HepG2 (cell line): ENCODE measurements at regions not wholly inside any gene's neighbourhood (a gene's known extent, or its start where the extent isn't known, plus 50 kb on each side); places are given as distances from the start of the nearest gene placed in this dataset.

Source experiments
- ATAC-seq: fragments of 200-7000 bp; cut with Tn5 transposase; 3 replicates; pipeline ENCODE4 v1.9.1; 2020; ENCODE audit warnings: mild to moderate bottlenecking, moderate library complexity
- BruUV-seq: library from RNA; stranded (reverse); fragments of 400-500 nt; replicated peaks from 2 replicates; lab custom pipeline; 2021; lab: Mats Ljungman, UMichigan
- CTCF ChIA-PET: fragments of 300-600 bp; formaldehyde crosslinking; extraction: SDS; loops from one replicate; lab custom pipeline; 2021; ENCODE audit warnings: low total read pairs, inconsistent platforms, low intra/inter-chr PET ratio; lab: Yijun Ruan, JAX
- POLR2A ChIA-PET: fragments of 350-600 bp; sonication (Branson Sonifier 250); formaldehyde crosslinking; loops from one replicate; lab custom pipeline; 2020; ENCODE audit warnings: antibody characterized with exemption, inconsistent platforms; lab: Yijun Ruan, JAX
- DNase-seq: peaks from one replicate; pipeline ENCODE4 v3.0.0-alpha.2; 2015; ENCODE audit warnings: low spot score
- FAIRE-seq: peaks from 3 replicates; lab custom pipeline; 2011; peaks lifted over from hg19 to GRCh38; lab: Jason Lieb, UNC
- H2AFZ ChIP-seq: one replicate; pipeline ENCODE4 v1.6.1; 2011; ENCODE audit warnings: low read length, inconsistent platforms
- H3K27ac ChIP-seq: fragments of 300-600 bp; 3 replicates; pipeline ENCODE4 v1.8.0; 2011; ENCODE audit warnings: mixed run types, mild to moderate bottlenecking, mixed read lengths, low read length, inconsistent platforms; ENCODE audit not compliant: insufficient read depth; ENCODE audit errors: extremely low read length
- H3K27me3 ChIP-seq, 2 experiments: fragments of 200-600 bp in 1 of 2; 2 replicates in 1 of 2; 3 replicates in 1 of 2; pipeline versions ENCODE4 v1.6.0 to v1.8.0; 2011; ENCODE audit warnings: low read length in 2 of 2, mild to moderate bottlenecking in 2 of 2, moderate library complexity in 2 of 2, inconsistent platforms in 1 of 2; ENCODE audit not compliant: insufficient read depth in 2 of 2, control insufficient read depth in 1 of 2
- H3K36me3 ChIP-seq, 2 experiments: fragments of 200-600 bp in 1 of 2; replicated peaks in 1 of 2; 2 replicates in 1 of 2; 3 replicates in 1 of 2; pipeline versions ENCODE4 v1.5.1 to v1.8.0; 2011; ENCODE audit warnings: low read length in 2 of 2, inconsistent platforms in 1 of 2; ENCODE audit not compliant: insufficient read depth in 2 of 2, control insufficient read depth in 1 of 2
- H3K4me1 ChIP-seq: 2 replicates; pipeline ENCODE4 v1.5.1; 2012; ENCODE audit warnings: low read length, inconsistent platforms; ENCODE audit not compliant: insufficient read depth
- H3K4me2 ChIP-seq: 2 replicates; pipeline ENCODE4 v1.6.0; 2011; ENCODE audit warnings: low read depth, low read length, inconsistent platforms
- H3K4me3 ChIP-seq, 3 experiments: fragments of 200-600 bp in 1 of 3; sonication (generic), shearing (Covaris generic) in 1 of 3; replicated peaks in 1 of 3; 2 replicates each; pipeline ENCODE4 v1.5.1; 2011 to 2016; ENCODE audit warnings: low read length in 3 of 3, inconsistent platforms in 2 of 3, low read depth in 2 of 3, mild to moderate bottlenecking in 2 of 3, control low read depth in 1 of 3, mixed read lengths in 1 of 3; ENCODE audit not compliant: insufficient read depth in 1 of 3
- H3K79me2 ChIP-seq: one replicate; pipeline ENCODE4 v1.6.1; 2011; ENCODE audit warnings: low read length, inconsistent platforms; ENCODE audit not compliant: insufficient read depth
- H3K9ac ChIP-seq: 2 replicates; pipeline ENCODE4 v1.6.0; 2011; ENCODE audit warnings: mild to moderate bottlenecking, low read depth, low read length, inconsistent platforms; ENCODE audit not compliant: insufficient read depth
- H3K9me3 ChIP-seq: 2 replicates; pipeline ENCODE4 v1.5.1; 2012; ENCODE audit warnings: mild to moderate bottlenecking, low read length
- H4K20me1 ChIP-seq: 2 replicates; pipeline ENCODE4 v1.6.0; 2011; ENCODE audit warnings: inconsistent platforms, mild to moderate bottlenecking, low read length, moderate library complexity; ENCODE audit not compliant: insufficient read depth
- CERS6 ChIP-seq: sonication (generic); formaldehyde crosslinking; IDR thresholded peaks from 2 replicates; pipeline ENCODE4 v1.5.0; 2020; ENCODE audit warnings: missing genetic modification reagents
- KLF11 ChIP-seq: IDR thresholded peaks from 2 replicates; pipeline ENCODE4 v1.6.1; 2016; ENCODE audit warnings: missing compliant biosample characterization
- LCORL ChIP-seq, 2 experiments: fragments of 450-650 bp in 1 of 2; sonication (generic) in 1 of 2; formaldehyde crosslinking in 1 of 2; IDR thresholded peaks; 2 replicates each; pipeline versions ENCODE4 v1.5.0 to v1.6.1; 2017 to 2020; ENCODE audit warnings: antibody characterized with exemption in 1 of 2, missing genetic modification reagents in 1 of 2
- MED13 ChIP-seq: sonication (generic); formaldehyde crosslinking; IDR thresholded peaks from 2 replicates; pipeline ENCODE4 v1.5.0; 2020; ENCODE audit warnings: missing genetic modification reagents
- MED8 ChIP-seq: sonication (generic); formaldehyde crosslinking; IDR thresholded peaks from 2 replicates; pipeline ENCODE4 v1.8.1; 2023; ENCODE audit warnings: mild to moderate bottlenecking, missing genetic modification reagents; ENCODE audit not compliant: insufficient replicate concordance
- MIER3 ChIP-seq: IDR thresholded peaks from 2 replicates; pipeline ENCODE4 v1.6.1; 2016; ENCODE audit warnings: missing compliant biosample characterization, borderline replicate concordance
- MXD1 ChIP-seq: sonication (generic); formaldehyde crosslinking; IDR thresholded peaks from 2 replicates; pipeline ENCODE4 v1.4.0; 2020; ENCODE audit warnings: mild to moderate bottlenecking, missing genetic modification reagents
- PRDM4 ChIP-seq: sonication (generic); formaldehyde crosslinking; IDR thresholded peaks from 2 replicates; pipeline ENCODE4 v1.9.0; 2021; ENCODE audit warnings: missing genetic modification reagents, borderline replicate concordance
- RNF219 ChIP-seq: sonication (generic); formaldehyde crosslinking; IDR thresholded peaks from 2 replicates; pipeline ENCODE4 v1.5.0; 2020; ENCODE audit warnings: mild to moderate bottlenecking, missing genetic modification reagents
- SMC3 ChIP-seq: IDR thresholded peaks from 2 replicates; pipeline ENCODE4 v1.6.1; 2011; ENCODE audit warnings: low read length, improper control_type of control experiment
- TCF12 ChIP-seq, 2 experiments: fragments of 450-650 bp in 1 of 2; sonication (generic) in 1 of 2; formaldehyde crosslinking in 1 of 2; IDR thresholded peaks; 2 replicates each; pipeline versions ENCODE4 v1.6.1 to v1.8.0; 2017 to 2022; ENCODE audit warnings: antibody characterized with exemption in 1 of 2, mild to moderate bottlenecking in 1 of 2, missing genetic modification reagents in 1 of 2, moderate library complexity in 1 of 2
- U2AF1 ChIP-seq: fragments of 200-400 bp; formaldehyde crosslinking; optimal IDR thresholded peaks from 2 replicates; pipeline ENCODE3; 2017; ENCODE audit warnings: mild to moderate bottlenecking, low read depth, low read length
- ZNF263 ChIP-seq: sonication (generic); formaldehyde crosslinking; IDR thresholded peaks from 2 replicates; pipeline ENCODE4 v1.4.0; 2020; ENCODE audit warnings: missing genetic modification reagents
- ZNF615 ChIP-seq: sonication (generic); formaldehyde crosslinking; IDR thresholded peaks from 2 replicates; pipeline ENCODE4 v1.5.0; 2020; ENCODE audit warnings: mild to moderate bottlenecking, missing genetic modification reagents, borderline replicate concordance
- WGBS: methylation state at CpG from one replicate; pipeline ENCODE4 v1.1.6; 2017; ENCODE audit warnings: low lambda C conversion rate; 5-methylcytosine and 5-hydroxymethylcytosine counted together
- in situ Hi-C: cut with HindIII; loops from 2 replicates; pipeline ENCODE4 v1.10.0; 2017; ENCODE audit warnings: low pct_unique_long_range_greater_than_20kb; ENCODE audit not compliant: extremely low pct_ligation_motif_present
- intact Hi-C: fragments of 100-400 bp; cut with micrococcal nuclease; formaldehyde crosslinking; loops from one replicate; pipeline ENCODE4 v1.10.0; 2022; ENCODE audit not compliant: unreplicated experiment

- no peak for TF ChIP-seq CERS6 (CRISPR knock-in tag)
Measured at GRCh38 chr3:106617276-106617675, 748.5 kb upstream of the CBLB start (continued).

GRCh38 chr3:106620646-106621045, 751.8 kb upstream of the CBLB start:
- intact Hi-C loops (no loop called here), in situ Hi-C loops (no loop called here)
- ATAC-seq, result no peak
- BruUV-seq, result no TSS peak
- no peaks in the 10 kb centered on the region for H3K4me1 ChIP-seq
- ChIA-PET CTCF (no interaction called here), POLR2A (no interaction called here)
- no peaks in the 10 kb centered on the region for H3K27me3 ChIP-seq
- FAIRE-seq, result no peak
- no peak overlapping the region for H3K27ac ChIP-seq
- peaks cover 19% of the 10 kb centered on the region for H3K9me3 ChIP-seq
- DNase-seq, result no peak
- H4K20me1 ChIP-seq, result no peaks in the 10 kb centered on the region
- no peak overlapping the region for H2AFZ ChIP-seq
- WGBS, result 39% methylated on average over 1 of the region's 1 CpG
- no peaks in the 10 kb centered on the region for H3K79me2 ChIP-seq
- TF ChIP-seq RNF219 (CRISPR knock-in tag) (no peak), ZNF263 (no peak), MIER3 (CRISPR knock-in tag) (no peak), U2AF1 (no peak), MED13 (no peak), KLF11 (CRISPR knock-in tag) (no peak), SMC3 (no peak), LCORL (IDR thresholded peaks at IDR 0.05) (no peak), LCORL (CRISPR knock-in tag; IDR thresholded peaks at IDR 0.05) (no peak), TCF12 (IDR thresholded peaks at IDR 0.05) (no peak), TCF12 (CRISPR knock-in tag; IDR thresholded peaks at IDR 0.05) (no peak), PRDM4 (CRISPR knock-in tag) (no peak), MXD1 (CRISPR knock-in tag) (no peak), MED8 (no peak), ZNF615 (CRISPR knock-in tag) (no peak)
- no peak overlapping the region for H3K9ac ChIP-seq
- H3K4me3 ChIP-seq, result no peak overlapping the region
- H3K36me3 ChIP-seq, result no peaks in the 10 kb centered on the region
- H3K4me2 ChIP-seq, result no peak overlapping the region
